ENCODE measurements at regions not wholly inside any gene's neighbourhood (a gene's known extent, or its start where the extent isn't known, plus 50 kb on each side); places are given as distances from the start of the nearest gene placed in this dataset.

GRCh38 chr6:33923857-33924514 lies 120.2 kb upstream of the MLN start:
- no peak for DNase-seq (ENCODE audit: low read depth in 1 of 2, low spot score in 1 of 2)
- Histone ChIP-seq H3K4me3 (no peak overlapping the region), H3K9me3 (no peaks in the 10 kb centered on the region), H3K4me2 (no peak overlapping the region), H3K27ac (no peak overlapping the region), H3K4me1 (no peaks in the 10 kb centered on the region)
- TF ChIP-seq ZNF302 (CRISPR knock-in tag; IDR thresholded peaks at IDR 0.05) (no peak), CEBPB (IDR thresholded peaks at IDR 0.05) (no peak), NFE2L2 (conservative IDR thresholded peaks at IDR 0.05; ENCODE audit: low read length) (no peak), SREBF2 (IDR thresholded peaks at IDR 0.05) (no peak), JUN (IDR thresholded peaks at IDR 0.05) (no peak), GATA3 (IDR thresholded peaks at IDR 0.05; ENCODE audit: borderline replicate concordance) (no peak), HEYL (CRISPR knock-in tag; IDR thresholded peaks at IDR 0.05) (no peak), EP300 (IDR thresholded peaks at IDR 0.05) (no peak), FOXS1 (CRISPR knock-in tag; IDR thresholded peaks at IDR 0.05) (no peak), HDAC2 (IDR thresholded peaks at IDR 0.05) (no peak)
- FAIRE-seq: no peak
- CTCF ChIA-PET: no interaction called here
- WGBS (ENCODE audit: missing lambda C conversion rate): 58% methylated on average over 7 of the region's 10 CpGs
- POLR2A ChIA-PET: no interaction called here
- ATAC-seq: no peak

GRCh38 chr6:33921745-33922144 lies 117.9 kb upstream of the MLN start:
- ATAC-seq: no peak
- no peak for TF ChIP-seq EHMT2 (IDR thresholded peaks at IDR 0.05; ENCODE audit: low read depth)
- TF ChIP-seq ATOH8 (CRISPR knock-in tag; IDR thresholded peaks at IDR 0.05; ENCODE audit: low read depth): no peak
- no peak for TF ChIP-seq MYC (IDR thresholded peaks at IDR 0.05; ENCODE audit: borderline replicate concordance, low read length)
- CTCF ChIA-PET: interaction anchor here (0.6 kb wide), 1 partner anchor 151 kb away, joined by 3 read pairs; no protein-coding TSS in a partner anchor

GRCh38 chr6:33918175-33918695 lies 114.4 kb upstream of the MLN start:
- H3K4me3 ChIP-seq: no peak overlapping the region
- CTCF ChIA-PET: interaction anchor here (1.3 kb wide), 1 partner anchor 40 kb away, joined by 3 read pairs; no protein-coding TSS in a partner anchor
- no peaks in the 10 kb centered on the region for H3K4me1 ChIP-seq
- WGBS (ENCODE audit: missing lambda C conversion rate): 78% methylated on average over 5 of the region's 8 CpGs
- DNase-seq (ENCODE audit: low read depth in 1 of 2, low spot score in 1 of 2): no peak
- POLR2A ChIA-PET: no interaction called here
- FAIRE-seq: no peak
- H3K4me2 ChIP-seq: no peak overlapping the region
- no peaks in the 10 kb centered on the region for H3K9me3 ChIP-seq
- no peak for ATAC-seq
- TF ChIP-seq ZFP36 (IDR thresholded peaks at IDR 0.05; ENCODE audit: borderline replicate concordance, partially characterized antibody) (no peak), NFE2L2 (conservative IDR thresholded peaks at IDR 0.05; ENCODE audit: low read length) (no peak), ELK1 (IDR thresholded peaks at IDR 0.05; ENCODE audit: low read depth, low read length) (no peak)
- H3K27ac ChIP-seq: no peak overlapping the region

More at GRCh38 chr6:33921745-33922144, 117.9 kb upstream of the MLN start:
- WGBS (ENCODE audit: missing lambda C conversion rate): 64% methylated on average over 5 of the region's 5 CpGs
- H3K4me3 ChIP-seq: no peak overlapping the region
- DNase-seq (ENCODE audit: low read depth in 1 of 2, low spot score in 1 of 2) (no peak), FAIRE-seq (no peak)
- H3K4me1 ChIP-seq: no peaks in the 10 kb centered on the region
- no peak overlapping the region for H3K27ac ChIP-seq
- POLR2A ChIA-PET: no interaction called here
- H3K9me3 ChIP-seq: no peaks in the 10 kb centered on the region
- H3K4me2 ChIP-seq: no peak overlapping the region

- ATAC-seq: no peak
- no peaks in the 10 kb centered on the region for H3K9me3 ChIP-seq
- H3K27ac ChIP-seq: no peak overlapping the region
- DNase-seq (ENCODE audit: low read depth in 1 of 2, low spot score in 1 of 2): no peak
- FAIRE-seq: no peak
- CTCF ChIA-PET: interaction anchor here (1.0 to 1.1 kb wide), 3 partner anchors 17 to 93 kb away, joined by 3 to 5 read pairs (median 3); no protein-coding TSS in a partner anchor
- POLR2A ChIA-PET: no interaction called here
- H3K4me3 ChIP-seq: no peak overlapping the region
- 67% methylated on average over 3 of the region's 3 CpGs for WGBS (ENCODE audit: missing lambda C conversion rate)
- H3K4me2 ChIP-seq: no peak overlapping the region
- H3K4me1 ChIP-seq: no peaks in the 10 kb centered on the region
- TF ChIP-seq HMGXB4 (CRISPR knock-in tag; IDR thresholded peaks at IDR 0.05; ENCODE audit: borderline replicate concordance): no peak
- no peak for TF ChIP-seq BCL3 (IDR thresholded peaks at IDR 0.05)
- no peak for TF ChIP-seq FOSL2 (IDR thresholded peaks at IDR 0.05)
- no peak for TF ChIP-seq FOSL2 (CRISPR knock-in tag; IDR thresholded peaks at IDR 0.05)
- no peak for TF ChIP-seq HES2 (IDR thresholded peaks at IDR 0.05)
- no peak for TF ChIP-seq TP53 (CRISPR knock-in tag; IDR thresholded peaks at IDR 0.05)
- TF ChIP-seq CBX8 (IDR thresholded peaks at IDR 0.05): no peak
- no peak for TF ChIP-seq FOSB (CRISPR knock-in tag; IDR thresholded peaks at IDR 0.05)
- TF ChIP-seq CHD2 (IDR thresholded peaks at IDR 0.05; ENCODE audit: low read length, partially characterized antibody): no peak
- TF ChIP-seq RNF2 (IDR thresholded peaks at IDR 0.05; ENCODE audit: borderline replicate concordance, low read depth): no peak
- TF ChIP-seq E2F6 (IDR thresholded peaks at IDR 0.05; ENCODE audit: borderline replicate concordance, low read depth): no peak
- no peak for TF ChIP-seq EHMT2 (IDR thresholded peaks at IDR 0.05; ENCODE audit: low read depth)
Measured at GRCh38 chr6:33915134-33915533, 111.3 kb upstream of the MLN start.

Data from A549 (cell line).